GM12872 (cell line): ENCODE measurements at regions not wholly inside any gene's neighbourhood (a gene's known extent, or its start where the extent isn't known, plus 50 kb on each side); places are given as distances from the start of the nearest gene placed in this dataset.
A peak's percentile ranks its signal among the peaks of the same experiment; 100 is the strongest.

Source experiments
- TF ChIP-seq, protein P1 (sequence below): IDR thresholded peaks from 3 replicates; pipeline ENCODE4 v1.5.1; 2011; ENCODE audit warnings: low read depth, mild to moderate bottlenecking, low read length, moderate library complexity; ENCODE audit not compliant: insufficient read depth

- TF ChIP-seq, protein P1, sequence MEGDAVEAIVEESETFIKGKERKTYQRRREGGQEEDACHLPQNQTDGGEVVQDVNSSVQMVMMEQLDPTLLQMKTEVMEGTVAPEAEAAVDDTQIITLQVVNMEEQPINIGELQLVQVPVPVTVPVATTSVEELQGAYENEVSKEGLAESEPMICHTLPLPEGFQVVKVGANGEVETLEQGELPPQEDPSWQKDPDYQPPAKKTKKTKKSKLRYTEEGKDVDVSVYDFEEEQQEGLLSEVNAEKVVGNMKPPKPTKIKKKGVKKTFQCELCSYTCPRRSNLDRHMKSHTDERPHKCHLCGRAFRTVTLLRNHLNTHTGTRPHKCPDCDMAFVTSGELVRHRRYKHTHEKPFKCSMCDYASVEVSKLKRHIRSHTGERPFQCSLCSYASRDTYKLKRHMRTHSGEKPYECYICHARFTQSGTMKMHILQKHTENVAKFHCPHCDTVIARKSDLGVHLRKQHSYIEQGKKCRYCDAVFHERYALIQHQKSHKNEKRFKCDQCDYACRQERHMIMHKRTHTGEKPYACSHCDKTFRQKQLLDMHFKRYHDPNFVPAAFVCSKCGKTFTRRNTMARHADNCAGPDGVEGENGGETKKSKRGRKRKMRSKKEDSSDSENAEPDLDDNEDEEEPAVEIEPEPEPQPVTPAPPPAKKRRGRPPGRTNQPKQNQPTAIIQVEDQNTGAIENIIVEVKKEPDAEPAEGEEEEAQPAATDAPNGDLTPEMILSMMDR = no peak
Measured at GRCh38 chr6:140929121-140929520, 1203.6 kb upstream of the GJE1 start.

DNA sequence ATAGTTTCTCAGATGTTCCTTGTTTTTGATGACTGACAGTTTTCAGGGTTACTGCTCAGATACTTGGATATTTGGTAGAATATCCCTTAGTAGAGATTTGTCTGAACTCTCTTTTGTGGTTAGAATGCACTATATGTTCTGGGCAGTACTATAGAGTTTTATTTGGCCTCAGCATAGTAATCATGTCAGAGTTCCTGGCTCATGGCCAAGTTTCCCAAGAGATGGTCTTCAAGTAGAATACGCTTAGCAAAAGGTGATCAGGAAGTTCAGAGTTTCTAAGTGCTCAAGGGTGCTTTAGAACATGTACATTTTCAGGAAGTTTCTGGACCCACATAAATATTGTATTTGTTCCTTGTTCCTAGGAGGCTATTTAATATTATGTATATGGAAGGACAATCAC, 1209.7 kb upstream of the GJE1 start:
- TF ChIP-seq, protein P1 = no peak

DNA sequence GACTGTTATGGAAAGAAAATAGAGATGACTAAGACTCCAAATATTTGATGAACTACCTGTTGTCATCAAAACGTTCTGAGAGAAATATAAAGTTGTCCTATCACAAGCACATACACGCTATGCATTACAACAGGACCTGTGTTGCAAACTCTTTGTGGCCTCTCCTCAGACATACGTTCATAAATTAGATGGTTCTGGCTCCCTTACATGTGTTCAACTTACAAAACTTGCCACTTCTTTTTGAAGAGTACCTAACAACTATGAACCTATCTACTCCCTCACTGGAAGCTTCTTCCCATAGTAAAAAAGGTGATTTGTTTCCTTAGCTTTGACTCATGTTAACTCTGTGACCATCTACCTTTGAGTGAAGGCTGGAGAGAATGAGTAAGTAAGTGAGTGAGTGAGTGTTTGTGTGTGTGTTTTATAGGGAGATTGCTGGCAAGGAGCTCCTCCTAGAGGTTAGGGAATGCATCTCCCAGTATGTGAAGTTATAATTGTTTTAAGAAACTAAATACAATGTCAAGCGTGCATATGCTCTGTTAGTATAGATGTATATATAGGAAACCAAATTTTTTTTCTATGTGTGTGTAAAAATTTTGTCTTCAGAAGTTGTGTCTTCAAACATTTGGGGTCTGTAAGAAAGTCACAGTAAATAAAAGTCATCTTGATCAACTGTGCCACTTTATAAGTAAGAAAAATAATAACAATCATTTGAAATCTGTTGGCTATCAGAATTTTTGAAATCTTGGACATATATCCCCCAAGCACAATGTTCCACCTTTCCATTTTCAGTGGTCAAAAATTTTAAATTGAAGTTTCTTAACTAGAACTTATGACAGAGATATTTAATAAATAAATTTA, 1211.1 kb upstream of the GJE1 start:
- TF ChIP-seq, protein P1 = peak; percentile 60

- TF ChIP-seq, protein P1 = no peak
Measured at GRCh38 chr6:140917911-140918310, 1214.8 kb upstream of the GJE1 start.

DNA sequence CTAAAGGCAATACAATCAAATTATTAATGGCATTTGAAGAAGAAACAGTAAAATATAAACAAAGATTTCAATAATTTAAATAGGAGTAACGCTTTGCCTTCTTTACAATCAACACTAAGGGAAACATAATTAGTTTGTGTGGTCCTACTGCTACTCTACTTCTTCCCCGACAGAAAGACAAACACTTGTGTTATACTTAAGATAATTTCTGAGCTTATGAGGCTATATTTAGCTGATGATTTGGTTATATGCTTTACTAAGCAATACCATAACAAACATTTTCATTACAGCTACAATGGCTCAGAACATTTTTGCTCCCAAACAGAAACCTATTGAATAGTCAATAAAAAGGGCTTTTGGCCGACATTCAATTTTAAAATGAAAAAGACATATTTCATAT, 1217.2 kb upstream of the GJE1 start:
- TF ChIP-seq, protein P1 = no peak

- TF ChIP-seq, protein P1 = no peak
Measured at GRCh38 chr6:140915103-140915502, 1217.6 kb upstream of the GJE1 start.

DNA sequence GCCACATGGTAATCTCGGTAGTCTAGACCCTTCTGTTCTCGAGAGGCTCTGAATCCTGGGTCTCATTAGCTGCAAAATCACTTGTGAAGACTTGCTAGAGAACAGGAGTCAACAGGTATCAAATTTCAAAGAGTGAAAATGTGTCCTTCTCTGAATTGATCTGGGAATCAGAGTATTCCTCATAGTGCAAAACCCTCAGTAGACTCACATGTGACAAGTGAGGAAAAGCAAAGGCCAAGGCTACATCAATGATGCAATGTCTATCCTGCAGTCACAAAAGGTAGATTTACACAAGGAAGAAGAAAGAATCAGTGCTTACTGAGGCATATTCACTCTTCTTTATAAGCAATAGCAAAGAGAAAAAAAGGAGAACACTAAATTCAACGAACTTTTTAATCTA, 1220.0 kb upstream of the GJE1 start:
- TF ChIP-seq, protein P1 = no peak

GRCh38 chr6:140909625-140910024, 1223.1 kb upstream of the GJE1 start:
- TF ChIP-seq, protein P1 = no peak
